ENCODE measurements at regions not wholly inside any gene's neighbourhood (a gene's known extent, or its start where the extent isn't known, plus 50 kb on each side); places are given as distances from the start of the nearest gene placed in this dataset.

DNA sequence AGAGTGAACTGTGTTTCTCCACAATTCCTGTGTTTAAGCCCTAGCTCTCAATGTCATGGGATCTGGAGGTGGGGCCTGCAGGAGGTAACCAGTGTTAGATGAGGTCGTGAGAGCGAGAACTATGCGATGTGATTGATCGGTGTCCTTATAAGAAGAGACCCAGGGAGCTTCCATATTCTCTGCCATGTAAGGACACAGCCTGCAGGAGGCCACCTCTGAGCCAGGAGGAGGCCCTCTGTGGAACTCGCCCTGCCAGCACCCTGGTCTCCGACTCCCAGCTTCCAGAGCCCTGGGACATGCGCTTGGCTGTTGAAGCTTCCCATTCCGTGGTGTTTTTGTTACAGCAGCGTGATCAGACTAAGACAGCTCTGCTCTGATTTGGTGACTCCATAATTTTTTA lies 255.4 kb downstream of the IRX2 start:
- no peak for DNase-seq (ENCODE audit: low read depth)

DNA sequence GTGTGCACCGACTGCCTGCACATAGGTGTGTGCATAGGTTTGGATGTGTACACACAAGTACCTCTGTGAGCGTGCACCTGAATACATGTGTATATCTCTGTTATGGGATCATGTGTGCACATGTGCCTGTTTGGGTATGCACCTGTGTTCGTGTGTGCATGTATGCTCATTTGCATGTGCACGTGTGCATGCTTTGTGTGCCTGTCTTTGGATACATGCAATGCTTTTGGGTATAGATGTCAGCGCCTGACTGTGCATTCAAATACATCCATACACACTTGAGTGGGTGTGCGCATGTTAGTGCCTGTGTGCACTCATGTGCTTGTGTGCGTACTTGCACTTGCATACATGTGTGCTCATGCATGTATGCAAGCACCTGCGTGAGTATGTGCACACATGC lies 258.1 kb downstream of the IRX2 start:
- DNase-seq (ENCODE audit: low read depth) = no peak

DNA sequence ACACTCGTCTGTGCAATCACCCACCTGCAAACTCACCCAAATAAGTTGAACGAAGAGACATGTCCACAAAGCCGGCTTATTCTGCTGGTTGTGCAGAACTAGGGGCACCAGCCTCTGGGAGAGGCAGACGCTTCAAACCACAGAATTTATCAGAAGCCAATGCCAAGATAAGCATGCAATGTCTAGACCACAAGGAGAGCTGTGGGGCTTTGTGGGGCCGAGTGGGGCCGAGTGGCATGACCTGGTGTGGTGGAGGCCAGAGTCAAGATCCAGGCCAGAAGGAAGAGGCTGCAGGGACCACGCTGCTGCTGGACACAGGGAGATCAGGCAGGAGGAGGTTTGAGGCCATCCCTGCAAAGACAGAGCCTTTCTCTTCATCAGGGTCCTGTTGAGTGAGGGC lies 259.0 kb downstream of the IRX2 start:
- no peak for DNase-seq (ENCODE audit: low read depth)

DNA sequence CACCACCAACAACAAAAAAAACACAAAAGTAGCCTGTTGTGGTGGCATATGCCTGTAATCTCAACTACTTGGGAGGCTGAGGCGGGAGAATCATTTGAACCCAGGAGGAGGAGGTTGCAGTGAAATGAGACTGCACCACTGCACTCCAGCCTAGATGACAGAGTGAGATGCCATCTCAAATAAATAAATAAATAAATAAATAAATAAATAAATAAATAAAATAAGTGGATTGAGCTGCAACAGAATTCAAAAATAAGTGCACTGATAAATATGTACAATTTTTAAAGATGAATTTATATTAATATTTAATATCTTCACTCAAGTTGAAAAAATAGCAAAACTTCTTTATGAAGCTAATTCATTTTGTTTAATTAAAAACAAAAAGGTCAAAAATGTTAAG lies 259.6 kb downstream of the IRX2 start:
- DNase-seq (ENCODE audit: low read depth) = no peak

DNA sequence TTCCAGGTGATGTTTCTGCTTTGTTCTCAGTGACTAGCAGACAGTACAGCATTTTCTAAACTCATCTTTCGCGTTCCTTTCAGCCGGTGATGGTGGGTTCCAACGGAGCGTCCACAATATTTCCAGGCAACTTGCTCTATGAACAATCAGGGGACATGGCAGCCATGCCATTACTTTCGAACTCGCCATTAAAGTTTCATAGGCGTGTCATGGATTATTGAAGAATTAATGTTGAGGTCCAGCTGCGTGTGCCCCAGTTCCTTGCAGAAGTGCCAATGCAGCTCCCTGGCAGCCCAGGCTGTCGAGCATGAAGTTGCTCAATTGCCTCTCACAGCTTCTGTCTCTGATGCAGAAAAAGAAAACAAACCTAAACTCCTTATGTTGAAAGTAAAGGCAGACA lies 262.2 kb downstream of the IRX2 start:
- DNase-seq (ENCODE audit: low read depth) = no peak

DNA sequence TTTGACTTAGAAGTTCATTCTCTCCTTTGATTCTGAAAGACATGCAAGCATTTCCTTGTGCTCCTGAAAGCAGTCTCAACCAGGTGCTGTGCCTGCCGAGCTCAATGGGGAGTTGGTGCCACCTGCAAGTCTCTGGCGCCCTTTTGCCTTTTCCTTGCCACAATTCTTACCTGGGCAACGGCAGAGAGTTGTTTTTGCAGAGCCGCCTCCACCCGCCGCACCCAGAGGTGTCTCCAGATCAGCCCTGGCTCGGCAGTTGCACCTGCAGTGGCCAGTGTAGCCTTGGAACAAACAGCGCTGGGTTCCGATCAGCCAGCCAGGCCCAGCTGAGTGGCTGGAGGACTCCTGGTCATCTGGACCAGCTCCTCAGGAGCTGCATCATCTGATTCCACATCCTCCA lies 262.9 kb downstream of the IRX2 start:
- no peak for DNase-seq (ENCODE audit: low read depth)

DNA sequence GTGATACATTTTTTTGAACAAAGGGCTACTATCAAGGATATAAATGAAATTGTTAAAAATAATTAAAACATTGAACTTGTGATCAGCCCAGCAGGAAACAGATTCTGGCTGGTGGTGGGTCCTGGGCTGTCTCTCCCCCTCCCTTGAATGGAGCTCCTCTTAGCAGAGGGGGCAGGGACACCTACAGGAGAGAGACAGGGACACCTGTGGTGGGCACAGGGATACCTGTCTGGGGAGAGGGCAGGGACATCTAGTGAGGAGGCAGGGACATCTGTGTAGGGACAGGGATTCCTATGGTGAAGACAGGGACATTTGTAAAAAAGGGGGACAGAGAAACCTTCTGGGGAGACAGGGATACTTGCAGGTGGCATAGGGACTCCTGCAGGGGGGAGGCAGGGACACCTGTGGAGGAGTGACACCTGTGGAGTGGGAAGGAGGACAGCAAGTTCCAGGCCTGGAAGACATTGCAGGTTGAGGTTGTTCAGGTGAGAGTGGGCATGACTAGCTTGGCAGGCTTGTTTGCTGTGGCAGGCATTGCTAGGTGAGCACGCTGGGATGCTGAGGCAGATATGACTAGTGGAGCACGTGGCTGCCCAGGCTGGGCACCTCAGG lies 264.2 kb downstream of the IRX2 start:
- DNase-seq (ENCODE audit: low read depth) = no peak

DNA sequence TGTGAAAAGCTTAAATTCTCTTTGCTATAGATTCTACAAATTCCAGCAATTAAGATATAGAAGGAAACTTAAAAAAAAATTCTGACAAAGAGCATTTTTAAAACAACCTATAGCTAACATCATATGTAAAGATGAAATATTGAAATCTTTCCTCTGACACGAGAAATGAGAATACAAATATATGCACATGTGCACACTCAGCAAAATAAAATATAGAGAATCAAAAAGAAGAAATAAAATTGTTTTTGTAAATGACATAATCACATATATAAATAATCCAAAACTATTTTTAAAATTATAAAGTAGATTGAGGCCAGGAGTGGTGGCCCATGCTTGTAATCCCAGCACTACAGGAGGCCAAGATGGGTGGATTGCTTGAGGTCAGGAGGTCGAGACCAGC lies 265.1 kb downstream of the IRX2 start:
- no peak for DNase-seq (ENCODE audit: low read depth)

DNA sequence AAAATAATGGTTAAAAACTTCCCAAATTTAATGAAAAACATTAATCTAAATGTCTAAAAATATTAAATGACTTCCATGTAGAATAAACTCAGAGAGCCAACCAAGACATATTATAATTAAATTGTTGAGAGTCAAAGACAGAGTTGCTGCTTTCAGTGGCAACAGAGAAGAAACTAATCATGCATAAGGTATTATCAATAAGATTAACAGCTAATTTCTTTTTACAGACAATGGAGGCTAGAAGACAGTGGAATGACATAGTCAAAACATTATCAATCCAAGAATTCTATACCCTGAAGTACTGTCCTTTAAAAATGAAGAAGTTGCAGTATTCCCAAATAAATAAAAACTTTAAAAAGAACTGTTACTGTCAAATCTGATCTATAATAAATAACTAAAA lies 268.7 kb downstream of the IRX2 start:
- DNase-seq (ENCODE audit: low read depth) = no peak

DNA sequence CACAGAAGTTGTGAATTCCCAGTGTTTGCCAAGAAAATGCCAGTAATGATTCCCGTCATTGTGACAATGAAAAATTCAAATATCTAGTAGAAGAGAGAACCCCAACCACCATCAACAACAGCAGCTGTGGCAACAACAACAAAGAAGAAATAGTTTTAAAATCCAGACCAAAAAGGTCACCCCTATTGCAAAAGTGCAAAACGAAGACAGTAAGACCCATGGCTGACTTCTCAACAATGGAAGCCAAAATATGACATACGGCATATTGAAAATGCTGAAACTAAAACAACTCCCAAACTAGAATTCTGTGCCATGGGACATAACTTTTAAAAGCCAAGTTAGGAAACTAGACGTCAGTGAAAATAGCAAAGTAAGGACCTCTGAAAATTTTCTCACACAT lies 270.6 kb downstream of the IRX2 start:
- no peak for DNase-seq (ENCODE audit: low read depth)

DNA sequence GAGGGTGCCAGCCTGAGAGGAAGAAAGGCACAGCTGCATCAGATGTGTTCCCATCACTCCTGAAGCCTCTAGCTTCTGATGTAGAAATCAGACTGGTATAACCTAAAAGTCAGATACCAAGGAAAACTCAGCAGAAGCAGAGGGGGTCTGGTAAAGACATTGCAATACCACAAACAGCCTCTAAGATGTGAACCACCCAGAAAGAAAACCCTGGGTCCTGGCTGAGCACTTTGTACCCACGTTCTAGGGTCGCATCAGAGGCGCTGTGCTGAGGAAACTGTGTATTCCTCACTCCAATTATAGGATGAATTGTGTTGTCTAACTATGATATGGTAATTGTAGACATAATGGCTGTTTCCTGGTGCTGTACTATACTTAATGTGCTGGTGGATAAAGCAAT lies 275.6 kb downstream of the IRX2 start:
- DNase-seq (ENCODE audit: low read depth) = no peak

DNA sequence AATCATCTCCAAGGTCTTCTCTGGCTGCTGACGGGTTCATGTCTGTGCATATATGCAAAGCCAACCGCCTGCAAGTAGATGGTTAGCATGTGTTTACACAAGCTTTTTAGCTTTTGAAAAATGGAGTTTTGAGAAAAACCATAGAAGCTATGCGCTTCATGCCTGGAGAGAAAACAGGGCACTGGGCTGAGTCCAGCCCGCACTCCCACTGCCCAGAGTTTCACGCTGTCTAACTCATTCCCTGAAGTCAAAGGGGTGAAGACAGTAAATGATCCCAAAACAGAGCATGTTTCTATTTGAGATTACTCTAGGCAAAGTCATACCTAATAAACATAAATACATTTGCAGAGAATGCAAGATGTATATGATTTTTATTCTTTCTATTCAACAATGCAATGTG lies 278.8 kb downstream of the IRX2 start:
- no peak for DNase-seq (ENCODE audit: low read depth)

DNA sequence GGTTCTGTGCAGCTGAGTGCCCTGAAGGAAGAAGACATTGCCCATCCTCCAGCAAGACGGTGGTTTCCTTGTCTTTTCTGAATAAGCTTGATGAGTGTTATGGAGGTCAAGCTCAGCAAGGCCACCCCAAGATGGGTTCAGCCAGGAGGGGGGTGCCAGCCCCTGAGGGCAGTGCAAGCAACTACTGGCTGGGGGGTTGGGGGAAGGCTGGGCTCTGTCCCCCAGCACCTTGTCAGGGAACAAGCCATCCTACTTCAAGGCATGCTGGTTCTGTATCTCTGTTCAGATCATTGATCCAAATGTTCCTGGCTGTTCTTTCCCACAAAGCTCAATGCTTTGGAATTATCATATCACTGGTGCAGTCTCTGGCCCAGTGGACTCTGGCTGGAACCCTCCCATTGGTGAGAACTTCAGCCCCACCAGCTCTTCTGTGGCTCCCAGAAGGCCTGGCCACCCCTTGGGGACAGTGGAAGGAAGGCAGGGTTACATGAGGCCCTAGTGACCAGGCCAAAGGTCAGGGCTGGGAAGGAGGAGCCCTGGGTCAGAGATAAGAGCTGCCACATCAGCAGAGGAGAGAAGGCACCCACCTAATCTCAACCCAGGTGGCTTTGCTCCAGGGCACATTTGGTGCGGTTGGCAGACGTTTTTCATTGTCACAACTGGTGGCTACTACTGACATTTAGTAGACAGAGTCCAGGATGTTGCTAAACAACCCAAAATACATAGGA lies 280.2 kb downstream of the IRX2 start:
- DNase-seq (ENCODE audit: low read depth) = no peak

DNA sequence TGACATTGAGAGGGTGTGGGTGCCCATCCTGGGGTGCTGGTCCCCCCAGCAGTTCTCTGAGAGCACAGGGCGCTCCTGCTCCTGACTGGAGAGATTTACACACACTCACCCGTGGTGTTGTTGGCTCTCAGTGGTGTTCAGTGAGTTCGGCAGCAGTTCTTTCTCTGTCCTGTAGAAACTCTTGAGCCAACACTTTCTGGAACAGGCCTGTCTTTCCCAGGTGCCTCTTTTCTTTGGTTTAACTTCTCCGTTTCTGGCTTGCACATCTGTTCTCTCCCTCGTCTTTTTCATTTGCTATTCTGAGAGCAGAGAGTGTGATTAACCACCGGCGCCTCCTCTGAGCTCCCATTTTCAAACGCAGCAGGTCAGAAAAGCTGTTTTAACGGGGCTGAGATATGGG lies 284.5 kb downstream of the IRX2 start:
- no peak for DNase-seq (ENCODE audit: low read depth)

DNA sequence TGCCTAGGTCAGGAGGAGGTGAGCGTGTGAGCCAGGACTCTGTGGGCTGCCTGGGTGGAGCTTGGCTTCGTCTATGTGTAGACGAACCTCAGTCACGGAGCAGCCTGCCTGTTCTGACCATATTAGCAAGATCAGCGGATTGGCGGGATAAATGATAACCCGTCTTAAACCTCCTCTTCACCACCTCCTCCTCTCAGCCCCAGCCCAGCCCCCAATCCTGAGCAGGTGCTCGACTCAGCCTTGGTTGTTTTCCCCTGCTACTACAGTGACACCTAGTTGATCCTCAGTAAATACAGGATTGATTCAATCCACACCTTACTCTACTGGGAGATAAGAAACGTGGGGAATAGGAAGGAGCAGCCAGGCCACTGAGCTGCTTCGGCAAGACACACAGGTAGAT lies 286.1 kb downstream of the IRX2 start:
- no peak for DNase-seq (ENCODE audit: low read depth)

DNA sequence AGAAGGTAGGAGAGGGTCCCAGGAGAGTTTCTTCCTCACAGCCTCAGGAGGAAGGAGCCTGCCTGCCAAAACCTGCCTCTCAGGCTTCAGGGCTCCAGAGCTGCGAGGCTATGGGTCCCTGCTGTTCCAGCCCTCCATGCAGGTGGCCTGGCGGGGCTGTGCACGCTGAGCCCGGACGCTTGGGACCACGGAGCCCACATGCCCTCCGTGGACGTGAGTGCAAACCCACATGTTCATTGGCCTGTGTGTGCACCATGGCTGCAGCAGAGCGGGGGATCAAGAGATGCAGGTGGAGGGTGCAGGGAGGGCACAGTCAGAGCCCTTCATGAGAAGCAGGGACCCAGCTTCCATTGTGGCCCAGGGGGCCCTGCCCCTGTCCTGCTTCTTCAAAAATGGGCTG lies 287.3 kb downstream of the IRX2 start:
- DNase-seq (ENCODE audit: low read depth) = no peak

DNA sequence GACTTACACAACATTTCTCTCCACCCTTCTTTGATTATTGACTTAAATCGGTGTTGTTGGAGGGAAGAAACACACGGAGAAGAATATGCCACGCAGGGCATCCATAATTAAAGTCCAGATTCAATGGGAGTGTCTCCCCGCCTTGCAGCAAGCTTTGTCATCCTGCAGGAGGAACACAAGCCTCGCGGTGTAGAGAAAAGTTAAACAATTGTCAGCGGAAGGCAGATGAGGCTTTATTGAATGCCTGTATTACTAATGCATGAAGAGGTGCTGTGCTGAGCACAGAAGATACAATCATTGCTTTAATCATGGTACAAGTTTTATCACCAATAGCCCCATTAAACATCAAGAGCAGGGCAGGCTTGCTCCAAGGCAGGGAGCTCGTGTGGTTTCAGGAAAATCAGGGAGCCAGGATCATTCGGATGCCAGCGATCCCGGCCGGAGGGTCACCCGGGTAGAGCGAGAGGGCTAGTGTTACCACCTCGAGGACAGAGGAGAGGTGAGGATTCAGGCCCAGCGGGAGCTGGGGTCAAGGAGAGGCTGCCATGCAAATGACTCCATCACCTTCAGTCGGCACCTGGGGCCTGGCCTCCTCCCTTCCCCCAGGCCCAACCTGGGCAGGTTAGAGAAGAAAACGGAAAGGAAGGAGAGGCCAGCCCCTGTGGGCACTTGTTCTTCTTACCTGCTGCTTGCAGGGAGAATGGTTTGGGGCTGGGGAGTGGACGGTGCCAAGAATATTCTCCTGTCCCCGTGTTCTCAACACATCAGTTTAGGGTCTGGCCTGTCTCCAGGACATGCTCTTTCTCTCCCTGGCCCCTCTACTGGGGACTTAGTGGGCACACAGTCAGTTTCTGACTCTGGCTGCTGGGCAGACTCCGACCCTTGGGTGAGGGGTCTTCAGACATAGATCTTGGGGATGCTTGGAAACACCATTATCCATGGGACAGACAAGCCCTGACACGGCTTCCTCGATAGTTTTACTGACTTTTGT lies 289.5 kb downstream of the IRX2 start:
- no peak for DNase-seq (ENCODE audit: low read depth)

DNA sequence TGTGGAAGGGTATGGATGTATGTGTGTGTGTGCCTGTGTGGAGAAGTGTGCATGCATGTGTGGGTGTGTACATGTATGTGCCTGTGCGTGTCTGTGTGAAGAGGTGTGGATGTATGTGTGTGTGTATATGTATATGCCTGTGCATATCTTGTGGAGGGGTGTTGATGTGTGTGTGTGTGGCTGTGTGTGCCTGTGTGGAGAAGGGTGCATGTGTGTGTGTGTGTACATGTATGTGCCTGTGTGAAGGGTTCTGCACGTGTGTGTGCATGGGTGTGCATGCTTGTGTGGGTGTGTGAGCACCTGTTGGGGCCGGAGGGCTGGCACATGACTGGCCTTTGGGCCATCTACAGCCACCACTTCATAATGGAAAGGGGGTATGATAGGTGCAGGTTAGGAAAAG lies 291.4 kb downstream of the IRX2 start:
- DNase-seq (ENCODE audit: low read depth) = no peak

DNA sequence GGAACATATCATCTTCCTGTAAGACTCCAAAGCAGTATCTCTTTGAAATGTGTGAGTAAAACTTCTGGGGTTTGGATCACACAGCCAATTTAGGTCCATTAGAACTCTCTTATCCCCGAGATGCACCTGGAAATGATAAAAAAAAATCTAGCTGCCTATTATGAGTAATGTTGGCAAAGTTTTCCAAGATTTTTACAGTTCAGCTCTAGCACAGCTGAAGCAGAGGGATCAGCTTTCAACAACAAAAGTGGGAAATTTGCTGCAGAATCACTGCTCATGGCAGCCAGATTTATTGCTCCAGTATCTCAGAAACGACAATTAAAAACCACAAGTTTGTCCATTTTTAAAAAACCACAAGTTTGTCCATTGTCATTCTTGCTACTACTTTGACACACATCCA lies 292.2 kb downstream of the IRX2 start:
- no peak for DNase-seq (ENCODE audit: low read depth)

DNA sequence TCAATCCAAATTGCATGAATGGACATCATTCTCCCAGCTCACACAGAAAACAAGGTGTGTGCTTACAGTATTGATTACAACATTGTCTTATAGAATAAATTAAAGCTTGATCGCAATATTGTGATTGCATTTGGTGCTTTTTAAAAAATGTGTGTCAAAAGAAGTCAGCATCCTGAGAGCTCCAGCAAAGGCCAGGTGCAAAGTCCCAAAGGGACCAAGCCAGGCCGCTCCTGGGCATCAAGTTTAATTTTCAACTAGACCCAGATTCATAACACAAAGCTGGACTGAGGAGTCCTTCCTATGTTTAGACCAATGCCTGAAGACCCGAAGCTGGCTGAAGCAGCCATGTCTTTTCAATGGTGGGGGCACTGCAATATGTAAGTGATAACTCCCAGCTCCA lies 295.6 kb downstream of the IRX2 start:
- DNase-seq (ENCODE audit: low read depth) = no peak

DNA sequence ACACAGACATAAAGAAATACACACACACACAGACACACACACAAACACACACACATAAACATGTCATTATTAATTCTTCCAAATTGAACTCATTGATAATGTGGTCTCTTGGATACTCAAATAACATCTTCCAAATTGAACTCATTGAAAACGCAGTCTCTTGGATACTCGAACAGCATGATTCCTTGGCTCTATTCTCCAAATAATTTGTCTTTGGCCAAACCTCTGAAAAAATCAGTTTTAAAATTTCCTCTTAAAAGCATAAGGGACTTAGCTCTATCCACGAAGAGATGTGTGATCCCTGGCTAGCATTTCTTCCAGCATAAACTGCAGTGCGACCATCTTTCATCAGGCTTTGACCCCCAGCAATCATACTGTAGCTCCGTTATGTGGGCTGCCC lies 296.6 kb downstream of the IRX2 start:
- DNase-seq (ENCODE audit: low read depth) = no peak

DNA sequence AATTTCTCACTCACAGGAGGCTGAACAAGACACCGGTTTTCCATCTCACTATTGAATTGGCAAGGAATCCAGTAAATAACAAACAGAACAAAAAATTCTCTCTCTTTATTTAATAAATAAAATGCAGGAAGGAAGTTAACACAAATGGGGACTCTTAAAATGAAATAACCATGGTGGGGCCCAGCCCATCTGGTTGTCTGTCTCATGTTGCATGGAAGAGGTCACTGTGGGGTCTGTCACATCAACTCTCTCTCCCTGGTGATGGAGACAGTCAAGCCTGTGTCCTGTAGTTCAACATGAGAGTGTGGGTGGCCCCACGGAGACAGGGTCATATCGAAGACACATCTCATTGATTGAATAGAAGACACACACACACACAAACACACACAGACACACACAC lies 297.7 kb downstream of the IRX2 start:
- DNase-seq (ENCODE audit: low read depth) = no peak

Data from HT1080 (cell line).